Liver (tissue), 3 donors: ENCODE measurements at regions not wholly inside any gene's neighbourhood (a gene's known extent, or its start where the extent isn't known, plus 50 kb on each side); places are given as distances from the start of the nearest gene placed in this dataset.

Experiments used
- ATF3 ChIP-seq: IDR thresholded peaks from 2 replicates; pipeline ENCODE4 v1.6.1; 2016; ENCODE audit warnings: antibody characterized with exemption
- CTCF ChIP-seq: fragments of 150-350 bp; IDR thresholded peaks from 2 replicates; pipeline ENCODE4 v1.5.1; 2017; ENCODE audit warnings: improper control_type of control experiment, low read depth, low read length; ENCODE audit not compliant: missing input control
- EGR1 ChIP-seq, 2 donors: IDR thresholded peaks; 2 replicates each; pipeline ENCODE4 v1.6.1; 2016 to 2018; ENCODE audit warnings: antibody characterized with exemption in 2 of 2, low read depth in 2 of 2
- FOXA1 ChIP-seq: IDR thresholded peaks from 2 replicates; pipeline ENCODE4 v1.6.1; 2016; ENCODE audit warnings: antibody characterized with exemption
- GABPA ChIP-seq, 2 donors: IDR thresholded peaks in 1 of 2; conservative IDR thresholded peaks in 1 of 2; 2 replicates each; pipeline ENCODE4 v1.6.1; 2016; ENCODE audit warnings: antibody characterized with exemption in 2 of 2, mild to moderate bottlenecking in 1 of 2, moderate library complexity in 1 of 2
- HNF4G ChIP-seq: IDR thresholded peaks from 2 replicates; pipeline ENCODE4 v1.6.1; 2016; ENCODE audit warnings: antibody characterized with exemption
- JUND ChIP-seq, 2 donors: IDR thresholded peaks; 2 replicates each; pipeline ENCODE4 v1.6.1; 2016; ENCODE audit warnings: antibody characterized with exemption in 2 of 2
- MAX ChIP-seq: IDR thresholded peaks from 2 replicates; pipeline ENCODE4 v1.6.1; 2016; ENCODE audit warnings: antibody characterized with exemption
- RAD21 ChIP-seq, 2 donors: IDR thresholded peaks; 2 replicates each; pipeline ENCODE4 v1.6.1; 2016; ENCODE audit warnings: antibody characterized with exemption in 2 of 2, mild to moderate bottlenecking in 2 of 2
- REST ChIP-seq: IDR thresholded peaks from 2 replicates; pipeline ENCODE4 v1.6.1; 2016; ENCODE audit warnings: antibody characterized with exemption, mild to moderate bottlenecking
- SP1 ChIP-seq: IDR thresholded peaks from 2 replicates; pipeline ENCODE4 v1.6.1; 2018; ENCODE audit warnings: antibody characterized with exemption, mild to moderate bottlenecking
- TAF1 ChIP-seq: conservative IDR thresholded peaks from 2 replicates; pipeline ENCODE4 v1.6.1; 2016; ENCODE audit warnings: antibody characterized with exemption, mild to moderate bottlenecking
- YY1 ChIP-seq: IDR thresholded peaks from 2 replicates; pipeline ENCODE4 v1.6.1; 2016; ENCODE audit warnings: antibody characterized with exemption, mild to moderate bottlenecking
- ZBTB33 ChIP-seq: IDR thresholded peaks from 2 replicates; pipeline ENCODE4 v1.6.1; 2016; ENCODE audit warnings: antibody characterized with exemption
- donor health status: healthy.
- donor health status: healthy.

GRCh38 chr6:97865612-97866011 is 582.6 kb upstream of the MMS22L start:
- TF ChIP-seq YY1 (no peak), CTCF (no peak), JUND (IDR thresholded peaks at IDR 0.05) (no peak), REST (no peak), RAD21 (IDR thresholded peaks at IDR 0.05) (no peak), TAF1 (no peak), SP1 (no peak), ATF3 (no peak), GABPA (IDR thresholded peaks at IDR 0.05 in 1 of 2, conservative IDR thresholded peaks at IDR 0.05 in 1 of 2) (no peak), MAX (no peak), HNF4G (no peak), FOXA1 (no peak), EGR1 (IDR thresholded peaks at IDR 0.05; ENCODE audit: low read depth in 2 of 2) (no peak), ZBTB33 (no peak)
